ENCODE measurements at regions not wholly inside any gene's neighbourhood (a gene's known extent, or its start where the extent isn't known, plus 50 kb on each side); places are given as distances from the start of the nearest gene placed in this dataset.
"Not testable (repeated sequence)": the region's sequence is repeated elsewhere in the genome, so short reads cannot be mapped to it uniquely, and the experiment has no call there.

GRCh38 chr9:28134446-28134976, 561.2 kb upstream of the C9orf72 start:
- H3K4me3 ChIP-seq: no peak overlapping the region
- H3K9me3 ChIP-seq: no peaks in the 10 kb centered on the region
- H3K36me3 ChIP-seq: no peaks in the 10 kb centered on the region
- no peaks in the 10 kb centered on the region for H3K27me3 ChIP-seq
- H3K27ac ChIP-seq: no peak overlapping the region
- TF ChIP-seq CTCF (IDR thresholded peaks at IDR 0.05): no peak
- intact Hi-C loops (cut with DNase I): no loop called here
- H3K4me1 ChIP-seq: no peaks in the 10 kb centered on the region
- H3K9ac ChIP-seq (ENCODE audit: low read depth in 2 of 2, low read length in 2 of 2): no peak overlapping the region
- DNase-seq: no peak

DNA sequence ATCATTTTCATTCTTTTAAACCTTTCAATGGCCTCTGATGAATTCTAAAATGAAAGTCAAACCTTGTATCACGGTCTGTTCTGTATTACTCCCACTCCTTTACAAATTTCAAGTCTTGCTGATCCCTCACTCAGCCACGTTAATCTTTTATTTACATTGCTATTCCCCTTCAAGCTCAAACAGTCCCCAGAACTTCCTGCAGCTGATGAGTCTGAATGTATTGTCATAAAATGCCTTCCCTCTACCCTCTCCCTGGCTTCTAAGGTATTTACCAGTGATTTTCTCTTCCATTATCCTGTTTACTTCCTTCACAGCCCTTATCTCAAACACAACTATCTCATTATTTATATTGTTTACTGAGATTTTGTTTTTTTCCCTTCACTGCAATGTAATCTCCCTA, 562.3 kb upstream of the C9orf72 start:
- DNase-seq: no peak
- Histone ChIP-seq H3K9ac (ENCODE audit: low read depth in 2 of 2, low read length in 2 of 2) (no peak overlapping the region), H3K27me3 (no peaks in the 10 kb centered on the region), H3K36me3 (no peaks in the 10 kb centered on the region), H3K9me3 (no peaks in the 10 kb centered on the region), H3K27ac (no peak overlapping the region), H3K4me3 (no peak overlapping the region), H3K4me1 (no peaks in the 10 kb centered on the region)
- intact Hi-C loops (cut with DNase I): no loop called here
- TF ChIP-seq CTCF (IDR thresholded peaks at IDR 0.05): no peak

- no peak overlapping the region for H3K9ac ChIP-seq (ENCODE audit: low read depth in 2 of 2, low read length in 2 of 2)
- no peak overlapping the region for H3K27ac ChIP-seq
- TF ChIP-seq CTCF (IDR thresholded peaks at IDR 0.05): no peak
- H3K9me3 ChIP-seq: no peaks in the 10 kb centered on the region
- no peaks in the 10 kb centered on the region for H3K27me3 ChIP-seq
- H3K36me3 ChIP-seq: no peaks in the 10 kb centered on the region
- no peak overlapping the region for H3K4me3 ChIP-seq
- no peaks in the 10 kb centered on the region for H3K4me1 ChIP-seq
- DNase-seq: no peak
- intact Hi-C loops (cut with DNase I): no loop called here
These were observed 562.8 kb upstream of the C9orf72 start for GRCh38 chr9:28136113-28136512.

DNA sequence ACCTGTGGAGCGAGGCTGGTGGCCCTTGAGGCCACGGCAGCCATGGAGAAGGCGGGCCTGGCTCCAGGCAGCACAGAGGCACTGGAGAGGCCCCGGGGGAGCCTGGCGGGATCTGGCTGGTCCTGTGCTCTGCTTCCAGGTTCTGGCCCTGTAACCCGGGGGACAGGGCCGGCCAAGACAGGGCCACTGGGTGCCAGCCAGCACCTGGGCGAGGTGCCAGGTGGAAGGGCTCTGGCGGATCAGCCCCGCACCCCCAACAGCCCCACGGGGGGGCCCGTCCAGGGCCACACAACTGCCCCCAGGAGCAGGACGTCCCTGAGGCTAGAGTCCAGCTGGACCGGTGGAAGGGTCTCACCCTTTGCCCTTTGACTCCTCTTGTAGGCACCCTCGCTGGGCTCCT, 574.1 kb upstream of the C9orf72 start:
- H3K4me3 ChIP-seq; H3K9me3 ChIP-seq; DNase-seq; H3K4me1 ChIP-seq; H3K36me3 ChIP-seq; H3K27ac ChIP-seq; H3K9ac ChIP-seq (ENCODE audit: low read depth in 2 of 2, low read length in 2 of 2); intact Hi-C loops (cut with DNase I); H3K27me3 ChIP-seq: not testable (repeated sequence)

GRCh38 chr9:28147923-28148597, 574.8 kb upstream of the C9orf72 start:
- H3K36me3 ChIP-seq; H3K4me3 ChIP-seq; H3K27ac ChIP-seq; H3K27me3 ChIP-seq; H3K9me3 ChIP-seq; H3K9ac ChIP-seq (ENCODE audit: low read depth in 2 of 2, low read length in 2 of 2); H3K4me1 ChIP-seq; DNase-seq; intact Hi-C loops (cut with DNase I): not testable (repeated sequence)

- H3K36me3 ChIP-seq; intact Hi-C loops (cut with DNase I); H3K27me3 ChIP-seq; H3K4me1 ChIP-seq; H3K4me3 ChIP-seq; H3K9me3 ChIP-seq; DNase-seq; H3K27ac ChIP-seq; H3K9ac ChIP-seq (ENCODE audit: low read depth in 2 of 2, low read length in 2 of 2): not testable (repeated sequence)
These were observed 576.2 kb upstream of the C9orf72 start for GRCh38 chr9:28149361-28150050.

GRCh38 chr9:28155067-28155466, 581.8 kb upstream of the C9orf72 start:
- no peak for DNase-seq
- no peaks in the 10 kb centered on the region for H3K9me3 ChIP-seq

More at GRCh38 chr9:28155067-28155466, 581.8 kb upstream of the C9orf72 start:
- intact Hi-C loops (cut with DNase I): no loop called here
- Histone ChIP-seq H3K36me3 (no peaks in the 10 kb centered on the region), H3K27ac (no peak overlapping the region), H3K4me3 (no peak overlapping the region), H3K9ac (ENCODE audit: low read depth in 2 of 2, low read length in 2 of 2) (no peak overlapping the region), H3K4me1 (no peaks in the 10 kb centered on the region), H3K27me3 (no peaks in the 10 kb centered on the region)
- no peak for TF ChIP-seq CTCF (IDR thresholded peaks at IDR 0.05)
